ENCODE measurements at regions not wholly inside any gene's neighbourhood (a gene's known extent, or its start where the extent isn't known, plus 50 kb on each side); places are given as distances from the start of the nearest gene placed in this dataset.

DNA sequence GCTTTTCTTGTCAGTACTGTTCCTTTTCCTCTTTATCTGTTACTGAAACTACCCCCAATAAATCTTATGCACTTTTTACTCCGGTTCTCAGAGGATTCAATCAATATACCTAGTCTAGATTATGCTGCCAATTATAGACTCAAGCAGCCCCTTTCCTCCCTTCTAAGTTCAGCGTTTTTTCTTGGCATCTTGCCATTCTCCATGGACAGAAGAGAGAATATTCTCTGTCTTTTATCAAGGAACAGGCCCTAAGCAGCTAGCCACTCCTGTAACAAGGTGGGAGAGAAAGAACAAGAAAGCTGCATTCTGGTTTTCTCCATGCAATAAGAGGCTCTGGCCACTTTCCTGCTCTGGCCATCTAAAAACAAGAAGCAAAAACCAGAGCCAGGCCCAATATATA lies 263.0 kb upstream of the ALG10 start:
- TF ChIP-seq POLR2A (IDR thresholded peaks at IDR 0.05; ENCODE audit: low read depth) (no peak), POLR2AphosphoS5 (IDR thresholded peaks at IDR 0.05) (no peak), EP300 (IDR thresholded peaks at IDR 0.05) (no peak)
- TF ChIP-seq, protein P1, sequence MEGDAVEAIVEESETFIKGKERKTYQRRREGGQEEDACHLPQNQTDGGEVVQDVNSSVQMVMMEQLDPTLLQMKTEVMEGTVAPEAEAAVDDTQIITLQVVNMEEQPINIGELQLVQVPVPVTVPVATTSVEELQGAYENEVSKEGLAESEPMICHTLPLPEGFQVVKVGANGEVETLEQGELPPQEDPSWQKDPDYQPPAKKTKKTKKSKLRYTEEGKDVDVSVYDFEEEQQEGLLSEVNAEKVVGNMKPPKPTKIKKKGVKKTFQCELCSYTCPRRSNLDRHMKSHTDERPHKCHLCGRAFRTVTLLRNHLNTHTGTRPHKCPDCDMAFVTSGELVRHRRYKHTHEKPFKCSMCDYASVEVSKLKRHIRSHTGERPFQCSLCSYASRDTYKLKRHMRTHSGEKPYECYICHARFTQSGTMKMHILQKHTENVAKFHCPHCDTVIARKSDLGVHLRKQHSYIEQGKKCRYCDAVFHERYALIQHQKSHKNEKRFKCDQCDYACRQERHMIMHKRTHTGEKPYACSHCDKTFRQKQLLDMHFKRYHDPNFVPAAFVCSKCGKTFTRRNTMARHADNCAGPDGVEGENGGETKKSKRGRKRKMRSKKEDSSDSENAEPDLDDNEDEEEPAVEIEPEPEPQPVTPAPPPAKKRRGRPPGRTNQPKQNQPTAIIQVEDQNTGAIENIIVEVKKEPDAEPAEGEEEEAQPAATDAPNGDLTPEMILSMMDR (IDR thresholded peaks at IDR 0.05), result no peak

Data from esophagus muscularis mucosa (tissue), 4 donors.